T-helper 2 cell treated with Interferon-gamma antibody and Interleukin-4, amounts not matched to agents 100 ng/mL and 5 ng/mL, for 36 hours (primary cell): ENCODE measurements at regions not wholly inside any gene's neighbourhood (a gene's known extent, or its start where the extent isn't known, plus 50 kb on each side); places are given as distances from the start of the nearest gene placed in this dataset.
"Not testable (repeated sequence)": the region's sequence is repeated elsewhere in the genome, so short reads cannot be mapped to it uniquely, and the experiment has no call there.

Source experiments
- intact Hi-C: fragments of 100-400 bp; cut with micrococcal nuclease; formaldehyde crosslinking; loops from one replicate; pipeline ENCODE4 v1.15.1; 2023

DNA sequence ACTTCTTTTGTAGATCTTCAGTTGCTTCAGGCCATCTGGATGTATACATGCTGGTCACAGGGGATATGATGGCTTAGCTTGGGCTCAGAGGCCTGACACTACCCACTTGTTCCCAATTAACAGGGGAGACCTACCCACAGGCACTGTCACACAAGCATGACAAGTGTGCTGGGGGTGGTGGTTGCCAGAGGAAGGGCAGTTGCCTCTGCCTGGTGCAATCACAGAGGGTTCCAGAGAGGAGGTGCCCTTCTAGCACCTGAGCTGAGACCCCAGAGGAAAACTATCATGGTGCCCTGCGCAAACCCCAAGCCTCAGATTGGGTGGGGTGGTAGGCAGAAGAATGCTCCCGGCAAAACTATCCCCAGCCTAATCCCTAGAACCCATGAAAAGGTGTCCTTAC is 65.6 kb upstream of the NANOS1 start:
- intact Hi-C loops: no loop called here

- intact Hi-C loops: not testable (repeated sequence)
These were observed 65.0 kb upstream of the NANOS1 start for GRCh38 chr10:118964476-118964875.

DNA sequence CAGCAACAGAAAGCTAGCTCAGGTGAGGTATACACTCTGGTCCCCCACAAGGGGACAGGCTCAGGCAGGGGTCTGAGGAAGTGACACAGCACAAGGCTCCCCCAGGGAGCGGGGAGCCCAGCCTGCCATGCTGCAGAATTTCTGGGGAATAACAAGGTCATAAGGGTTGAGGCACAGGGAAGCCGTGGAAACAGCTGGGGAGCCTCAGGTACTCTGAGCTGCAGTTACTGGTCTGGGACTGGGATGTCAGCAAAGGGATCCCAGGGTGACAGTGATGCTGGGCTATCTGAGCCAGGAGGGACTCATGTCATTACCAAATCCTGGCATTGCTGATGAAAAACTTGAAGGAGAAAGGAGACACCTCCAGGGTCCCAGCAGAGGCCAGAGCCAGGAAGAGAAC is 64.4 kb upstream of the NANOS1 start:
- intact Hi-C loops: no loop called here

- intact Hi-C loops: no loop called here
These were observed 63.9 kb upstream of the NANOS1 start for GRCh38 chr10:118965645-118966044.

DNA sequence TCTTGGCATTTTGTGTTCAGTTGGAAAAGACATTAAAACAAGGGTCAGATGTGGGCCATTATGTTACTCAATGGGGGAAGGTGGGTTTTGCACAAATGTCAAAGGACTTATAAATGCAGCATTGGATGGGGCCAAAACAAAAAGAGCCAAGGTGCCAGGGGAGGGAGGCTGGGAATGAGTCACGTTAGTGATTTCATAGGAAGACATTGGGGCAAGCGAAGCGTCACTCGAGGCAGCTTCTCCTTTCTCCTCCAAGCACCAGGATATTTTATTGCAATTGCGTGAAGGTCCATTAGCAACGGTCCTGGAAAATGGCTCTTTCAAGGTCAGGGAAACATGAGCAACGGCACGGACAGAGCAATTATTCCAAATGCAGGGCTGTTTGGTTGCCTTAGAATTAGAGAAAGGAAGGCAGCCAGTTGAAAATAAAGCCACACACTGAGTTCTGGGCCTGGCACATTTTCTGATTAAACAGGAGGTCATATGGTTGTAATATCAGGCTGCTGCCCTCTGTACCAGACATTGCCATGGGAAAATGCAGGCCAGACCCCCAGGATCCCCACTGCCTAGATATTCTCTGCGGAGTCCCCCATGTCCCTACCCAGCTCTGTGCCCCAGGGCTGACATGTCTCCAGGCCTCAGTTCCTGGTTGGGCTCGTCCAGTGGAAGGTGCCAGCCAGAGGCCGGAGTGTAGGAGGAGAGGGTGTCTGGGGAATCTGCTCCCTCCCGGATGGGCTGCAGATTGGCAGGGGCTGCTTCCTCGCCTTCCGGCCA is 63.3 kb upstream of the NANOS1 start:
- intact Hi-C loops: no loop called here

DNA sequence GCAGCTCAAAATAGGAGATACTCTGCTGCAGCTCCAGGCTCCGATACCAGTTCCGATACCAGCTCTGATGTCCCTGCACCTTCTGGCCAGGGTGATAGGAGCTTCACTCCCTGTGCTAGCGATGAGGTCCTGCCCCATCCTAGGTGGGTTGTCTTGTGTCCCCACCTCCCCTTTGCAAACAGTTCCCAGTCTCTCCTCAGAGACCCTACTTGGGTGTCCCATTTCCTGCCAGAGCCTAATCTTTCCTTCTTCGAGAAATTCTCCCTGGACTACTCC is 62.7 kb upstream of the NANOS1 start:
- intact Hi-C loops: no loop called here

DNA sequence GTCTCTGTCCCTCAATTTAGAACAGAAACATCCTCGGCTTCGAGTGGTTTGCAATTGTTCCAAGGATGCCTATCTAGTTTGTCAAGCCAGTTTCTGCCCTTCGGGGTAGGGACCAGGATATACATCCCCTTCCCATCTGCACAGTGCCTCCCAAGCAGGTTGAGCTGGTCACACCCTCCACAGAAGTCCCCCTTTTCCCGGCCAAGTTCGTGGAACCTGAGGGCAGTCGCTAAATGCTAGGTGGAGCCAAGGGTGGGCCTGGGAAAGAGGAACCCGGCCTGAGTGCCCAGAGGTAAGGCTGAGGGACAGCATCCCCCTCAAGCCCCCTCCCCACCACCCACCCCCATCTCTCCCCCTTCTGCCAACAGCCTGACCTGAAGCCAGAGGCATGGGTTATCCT is 62.4 kb upstream of the NANOS1 start:
- intact Hi-C loops: no loop called here

GRCh38 chr10:118968060-118968459 is 61.5 kb upstream of the NANOS1 start:
- intact Hi-C loops: no loop called here

DNA sequence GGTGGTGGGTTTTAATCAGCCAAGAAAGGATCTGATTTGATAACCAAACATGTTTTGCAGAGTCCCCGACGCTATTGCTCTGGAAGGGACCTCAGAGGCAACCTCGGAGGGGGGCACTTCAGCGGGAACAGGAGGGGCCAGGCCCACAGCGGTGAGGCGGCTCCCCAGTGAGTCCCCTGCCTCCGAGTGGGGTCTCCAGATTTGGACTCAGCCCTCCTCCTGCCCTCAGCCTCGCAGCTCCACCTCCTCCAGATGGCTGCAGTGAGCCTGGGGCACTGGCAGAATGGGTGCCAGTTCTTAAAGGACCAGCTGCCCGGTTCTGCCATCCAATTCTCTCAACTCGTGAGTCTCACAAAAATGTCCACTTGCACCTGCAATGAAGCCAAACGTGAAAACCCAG is 61.0 kb upstream of the NANOS1 start:
- intact Hi-C loops: no loop called here

GRCh38 chr10:118969014-118969413 is 60.5 kb upstream of the NANOS1 start:
- intact Hi-C loops: no loop called here

- intact Hi-C loops: no loop called here
These were observed 58.7 kb upstream of the NANOS1 start for GRCh38 chr10:118970770-118971169.

DNA sequence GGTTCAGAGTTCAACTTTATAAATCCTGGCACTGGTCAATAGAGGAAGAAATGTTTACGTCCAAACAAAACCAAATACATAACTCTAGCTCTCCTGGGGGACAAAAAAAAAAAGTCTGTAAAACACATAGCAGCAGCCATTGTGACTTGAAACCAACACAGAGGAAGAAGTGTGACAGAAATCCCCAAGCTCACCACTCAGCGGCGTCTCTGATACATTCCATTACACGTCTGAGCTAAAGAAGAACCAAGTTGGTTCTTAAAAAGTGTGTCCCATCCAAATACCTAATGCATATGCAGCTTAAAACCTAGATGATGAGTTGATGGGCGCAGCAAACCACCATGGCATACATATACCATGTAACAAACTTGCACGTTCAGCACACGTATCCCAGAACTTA is 58.3 kb upstream of the NANOS1 start:
- intact Hi-C loops: no loop called here

- intact Hi-C loops: no loop called here
These were observed 57.6 kb upstream of the NANOS1 start for GRCh38 chr10:118971876-118972275.

GRCh38 chr10:118973744-118974143 is 55.8 kb upstream of the NANOS1 start:
- intact Hi-C loops: no loop called here

GRCh38 chr10:118974951-118975350 is 54.6 kb upstream of the NANOS1 start:
- intact Hi-C loops: no loop called here

DNA sequence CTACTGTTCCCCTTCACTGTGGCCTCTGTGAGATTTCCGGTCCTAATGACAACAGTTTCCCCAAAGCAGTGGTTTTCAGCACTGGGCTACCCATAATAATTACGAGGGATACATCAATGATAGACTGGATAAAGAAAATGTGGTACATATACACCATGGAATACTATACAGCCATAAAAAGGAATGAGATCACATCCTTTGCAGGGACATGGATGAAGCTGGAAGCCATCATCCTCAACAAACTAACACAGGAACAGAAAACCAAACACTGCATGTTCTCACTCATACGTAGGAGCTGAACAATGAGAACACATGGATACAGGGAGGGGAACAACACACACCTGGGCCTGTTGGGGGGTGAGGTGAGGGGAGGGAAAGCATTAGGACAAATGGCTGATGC is 53.3 kb upstream of the NANOS1 start:
- intact Hi-C loops: not testable (repeated sequence)

GRCh38 chr10:118977022-118977599 is 52.4 kb upstream of the NANOS1 start:
- intact Hi-C loops: no loop called here

GRCh38 chr10:118977835-118978234 is 51.7 kb upstream of the NANOS1 start:
- intact Hi-C loops: no loop called here

DNA sequence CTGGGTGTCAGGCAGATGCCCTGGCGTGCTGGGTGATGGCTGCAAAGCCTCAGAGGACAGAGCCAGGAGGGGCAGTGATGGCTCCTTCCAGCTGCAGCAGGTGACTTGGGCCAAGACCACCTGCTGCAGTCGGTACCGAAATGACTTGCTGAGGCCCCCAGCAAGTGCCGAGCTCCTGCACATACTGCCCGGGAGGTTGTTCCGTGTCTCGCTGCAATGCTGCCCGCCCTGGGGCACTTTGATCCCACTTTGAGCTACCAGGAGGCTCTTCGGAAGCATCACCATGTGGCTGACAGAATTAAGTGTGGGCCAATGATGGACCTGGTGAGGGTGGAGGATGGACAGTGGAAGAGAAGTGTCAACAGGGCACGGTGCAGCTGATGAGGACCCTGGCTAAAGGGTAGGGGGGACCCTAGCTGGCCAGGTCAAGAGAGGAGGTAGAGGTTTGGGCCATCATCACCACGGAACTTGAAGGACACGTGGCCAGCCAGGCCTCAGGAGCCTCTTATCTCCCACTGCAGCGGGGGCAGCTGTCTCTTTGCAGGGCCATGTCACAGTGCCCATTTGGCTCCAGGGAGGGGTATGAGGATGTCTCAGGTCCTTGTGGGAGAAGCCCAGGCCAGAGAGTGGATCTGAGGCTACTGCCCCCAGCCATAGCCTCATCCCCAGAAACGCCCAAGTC is 51.1 kb upstream of the NANOS1 start:
- intact Hi-C loops: no loop called here

DNA sequence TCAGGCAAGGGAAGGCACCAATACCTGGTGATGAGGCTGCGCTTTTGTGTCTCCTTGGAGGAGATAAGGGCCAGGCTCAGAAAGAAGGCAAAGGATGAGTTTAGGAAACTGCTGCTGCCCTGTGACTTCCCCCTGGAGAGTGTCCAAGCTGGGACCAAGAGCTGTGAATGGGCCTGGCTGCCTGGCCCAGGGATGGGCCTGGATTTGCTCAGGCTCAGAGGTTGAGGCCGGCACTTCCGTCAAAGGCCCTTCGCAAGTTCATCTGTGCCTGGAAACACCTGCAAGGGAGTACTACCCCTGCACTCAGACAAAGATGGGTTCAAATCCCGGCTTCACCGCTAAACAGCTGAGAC is 50.5 kb upstream of the NANOS1 start:
- intact Hi-C loops: no loop called here

DNA sequence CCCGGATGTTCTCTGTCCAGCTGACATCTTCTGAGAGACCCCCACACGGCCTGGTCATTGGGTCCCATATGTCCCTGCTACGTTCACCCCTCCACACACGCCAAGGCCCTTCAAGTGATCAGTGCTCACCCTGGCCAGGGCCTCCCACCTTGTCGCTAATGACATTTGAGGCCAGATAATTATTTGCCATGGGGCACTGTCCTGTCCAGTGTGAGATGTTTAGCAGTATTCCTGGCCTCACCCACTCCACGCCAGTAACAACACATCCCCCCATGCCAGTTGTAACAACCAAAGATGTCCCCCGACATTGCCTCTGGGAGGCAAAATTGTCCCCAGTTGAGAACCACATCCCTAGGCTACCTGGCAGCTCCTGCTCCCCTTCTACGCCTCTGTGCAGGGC is 49.9 kb upstream of the NANOS1 start:
- intact Hi-C loops: no loop called here
